Neural progenitor cell (in vitro differentiated cells): ENCODE measurements at regions not wholly inside any gene's neighbourhood (a gene's known extent, or its start where the extent isn't known, plus 50 kb on each side); places are given as distances from the start of the nearest gene placed in this dataset.

Source experiments
- DNase-seq: peaks from one replicate; pipeline ENCODE4 v3.0.0-alpha.2; 2016; ENCODE audit warnings: low spot score
- H2AFZ ChIP-seq: fragments of 200-600 bp; sonication (generic); replicated peaks from 2 replicates; pipeline ENCODE4 v1.6.1; 2016; ENCODE audit warnings: antibody characterized with exemption
- H3F3A ChIP-seq: fragments of 200-600 bp; sonication (generic); 2 replicates; pipeline ENCODE4 v1.6.1; 2016; ENCODE audit warnings: antibody characterized with exemption, low read depth
- H3K27ac ChIP-seq: fragments of 200-600 bp; sonication (generic); 2 replicates; pipeline ENCODE4 v1.5.1; 2016; ENCODE audit warnings: mild to moderate bottlenecking
- H3K27me3 ChIP-seq: fragments of 200-600 bp; sonication (generic); 2 replicates; pipeline ENCODE4 v1.6.1; 2016; ENCODE audit warnings: mild to moderate bottlenecking, moderate library complexity
- H3K36me3 ChIP-seq: fragments of 200-600 bp; sonication (generic); 2 replicates; pipeline ENCODE4 v1.5.1; 2016
- H3K4me1 ChIP-seq: fragments of 200-600 bp; sonication (generic); 2 replicates; pipeline ENCODE4 v1.6.1; 2016; ENCODE audit warnings: mixed run types
- H3K4me2 ChIP-seq: fragments of 200-600 bp; sonication (generic); 2 replicates; pipeline ENCODE4 v1.6.1; 2016
- H3K4me3 ChIP-seq: fragments of 200-600 bp; sonication (generic); 2 replicates; pipeline ENCODE4 v1.5.1; 2016
- H3K79me2 ChIP-seq: fragments of 200-600 bp; sonication (generic); 2 replicates; pipeline ENCODE4 v1.6.1; 2016; ENCODE audit warnings: low read depth
- H3K9ac ChIP-seq: fragments of 200-600 bp; sonication (generic); 2 replicates; pipeline ENCODE4 v1.6.1; 2016
- H3K9me3 ChIP-seq: fragments of 200-600 bp; sonication (generic); 2 replicates; pipeline ENCODE4 v1.5.1; 2016; ENCODE audit warnings: low read depth
- H4K20me1 ChIP-seq: fragments of 200-600 bp; sonication (generic); 2 replicates; pipeline ENCODE4 v1.6.1; 2016; ENCODE audit warnings: low read depth
- H3K27ac Mint-ChIP-seq: 3 replicates; pipeline ENCODE4 v1.8.0; 2021; ENCODE audit warnings: mixed read lengths
- H3K27me3 Mint-ChIP-seq: 2 replicates; pipeline ENCODE4 v1.8.0; 2022; ENCODE audit warnings: low read depth, mild to moderate bottlenecking, inconsistent platforms, moderate library complexity, mixed read lengths; ENCODE audit not compliant: insufficient read depth
- H3K36me3 Mint-ChIP-seq: 3 replicates; pipeline ENCODE4 v1.8.0; 2021; ENCODE audit warnings: mixed read lengths
- H3K4me1 Mint-ChIP-seq: 3 replicates; pipeline ENCODE4 v1.8.0; 2021; ENCODE audit warnings: mixed read lengths
- H3K4me3 Mint-ChIP-seq: 3 replicates; pipeline ENCODE4 v1.8.0; 2021; ENCODE audit warnings: mild to moderate bottlenecking, moderate library complexity, mixed read lengths
- H3K9me3 Mint-ChIP-seq: 3 replicates; pipeline ENCODE4 v1.8.0; 2020; ENCODE audit warnings: mixed read lengths
- CTCF ChIP-seq: fragments of 200-600 bp; sonication (generic); IDR thresholded peaks from 2 replicates; pipeline ENCODE4 v1.5.1; 2017; ENCODE audit warnings: antibody characterized with exemption, mild to moderate bottlenecking
- EZH2 ChIP-seq: fragments of 200-600 bp; sonication (generic); IDR thresholded peaks from 2 replicates; pipeline ENCODE4 v1.6.1; 2017; ENCODE audit warnings: antibody characterized with exemption, mild to moderate bottlenecking, moderate library complexity
- EZH2phosphoT487 ChIP-seq: fragments of 200-600 bp; sonication (generic); IDR thresholded peaks from 2 replicates; pipeline ENCODE4 v1.6.1; 2017; ENCODE audit warnings: antibody characterized with exemption

GRCh38 chr5:158099571-158100105, 240.7 kb upstream of the CLINT1 start:
- H3K9me3 ChIP-seq: no peaks in the 10 kb centered on the region
- no peak overlapping the region for H3K4me3 ChIP-seq
- no peak for DNase-seq
- Mint-ChIP-seq H3K36me3 (no peaks in the 10 kb centered on the region), H3K27ac (no peak overlapping the region), H3K4me3 (no peak overlapping the region), H3K9me3 (peaks cover 3% of the 10 kb centered on the region), H3K4me1 (peaks cover 7% of the 10 kb centered on the region), H3K27me3 (no peaks in the 10 kb centered on the region)
- no peaks in the 10 kb centered on the region for H3K36me3 ChIP-seq
- no peak overlapping the region for H3K27ac ChIP-seq
- H3K27me3 ChIP-seq: no peaks in the 10 kb centered on the region
- no peaks in the 10 kb centered on the region for H4K20me1 ChIP-seq
- no peak overlapping the region for H3K9ac ChIP-seq
- no peak overlapping the region for H3K4me2 ChIP-seq
- no peak overlapping the region for H2AFZ ChIP-seq
- no peaks in the 10 kb centered on the region for H3F3A ChIP-seq
- TF ChIP-seq CTCF (no peak), EZH2phosphoT487 (no peak), EZH2 (no peak)
- no peaks in the 10 kb centered on the region for H3K4me1 ChIP-seq
- H3K79me2 ChIP-seq: no peaks in the 10 kb centered on the region

- no peak overlapping the region for H3K4me3 ChIP-seq
- H3K27ac ChIP-seq: no peak overlapping the region
- no peaks in the 10 kb centered on the region for H3K79me2 ChIP-seq
- Mint-ChIP-seq H3K36me3 (no peaks in the 10 kb centered on the region), H3K4me1 (peaks cover 7% of the 10 kb centered on the region), H3K9me3 (peaks cover 3% of the 10 kb centered on the region), H3K27me3 (peaks cover 3% of the 10 kb centered on the region), H3K4me3 (no peak overlapping the region), H3K27ac (no peak overlapping the region)
- H4K20me1 ChIP-seq: no peaks in the 10 kb centered on the region
- no peaks in the 10 kb centered on the region for H3K9me3 ChIP-seq
- no peak overlapping the region for H3K9ac ChIP-seq
- no peaks in the 10 kb centered on the region for H3F3A ChIP-seq
- TF ChIP-seq CTCF (no peak), EZH2 (no peak)
- H3K4me1 ChIP-seq: no peaks in the 10 kb centered on the region
- H3K27me3 ChIP-seq: no peaks in the 10 kb centered on the region
- DNase-seq: no peak
- no peak overlapping the region for H2AFZ ChIP-seq
- H3K4me2 ChIP-seq: no peak overlapping the region
- H3K36me3 ChIP-seq: no peaks in the 10 kb centered on the region
Observed at GRCh38 chr5:158096835-158097234, 237.9 kb upstream of the CLINT1 start.

GRCh38 chr5:158086856-158087255, 227.9 kb upstream of the CLINT1 start:
- no peak overlapping the region for H3K27ac ChIP-seq
- peaks cover 3% of the 10 kb centered on the region for H3K27me3 Mint-ChIP-seq
- DNase-seq: no peak
- no peaks in the 10 kb centered on the region for H3K4me1 Mint-ChIP-seq
- H3K27me3 ChIP-seq: no peaks in the 10 kb centered on the region
- H3F3A ChIP-seq: no peaks in the 10 kb centered on the region
- no peak overlapping the region for H3K4me3 Mint-ChIP-seq
- no peak overlapping the region for H3K9ac ChIP-seq
- no peaks in the 10 kb centered on the region for H3K4me1 ChIP-seq
- H3K9me3 Mint-ChIP-seq: no peaks in the 10 kb centered on the region
- no peaks in the 10 kb centered on the region for H3K36me3 ChIP-seq
- no peak overlapping the region for H3K4me2 ChIP-seq
- H3K27ac Mint-ChIP-seq: no peak overlapping the region
- no peaks in the 10 kb centered on the region for H4K20me1 ChIP-seq
- no peaks in the 10 kb centered on the region for H3K79me2 ChIP-seq
- no peaks in the 10 kb centered on the region for H3K36me3 Mint-ChIP-seq
- TF ChIP-seq EZH2phosphoT487 (no peak), EZH2 (no peak), CTCF (no peak)
- H2AFZ ChIP-seq: no peak overlapping the region
- H3K9me3 ChIP-seq: no peaks in the 10 kb centered on the region
- H3K4me3 ChIP-seq: no peak overlapping the region
